Testis (tissue), 2 donors: ENCODE measurements at regions not wholly inside any gene's neighbourhood (a gene's known extent, or its start where the extent isn't known, plus 50 kb on each side); places are given as distances from the start of the nearest gene placed in this dataset.

Experiments
- POLR2A ChIP-seq: fragments of 450-650 bp; IDR thresholded peaks from one replicate; pipeline ENCODE4 v1.6.1; 2017; ENCODE audit warnings: antibody characterized with exemption, mild to moderate bottlenecking, moderate library complexity
- TF ChIP-seq, protein P1 (sequence below), 3 experiments: fragments of 450-650 bp in 2 of 3; fragments of 200-600 bp in 1 of 3; sonication (generic) in 1 of 3; IDR thresholded peaks; one replicate each; pipeline ENCODE4 v1.5.1; 2016 to 2019; ENCODE audit warnings: antibody characterized with exemption in 3 of 3, mild to moderate bottlenecking in 2 of 3, moderate library complexity in 1 of 3

DNA sequence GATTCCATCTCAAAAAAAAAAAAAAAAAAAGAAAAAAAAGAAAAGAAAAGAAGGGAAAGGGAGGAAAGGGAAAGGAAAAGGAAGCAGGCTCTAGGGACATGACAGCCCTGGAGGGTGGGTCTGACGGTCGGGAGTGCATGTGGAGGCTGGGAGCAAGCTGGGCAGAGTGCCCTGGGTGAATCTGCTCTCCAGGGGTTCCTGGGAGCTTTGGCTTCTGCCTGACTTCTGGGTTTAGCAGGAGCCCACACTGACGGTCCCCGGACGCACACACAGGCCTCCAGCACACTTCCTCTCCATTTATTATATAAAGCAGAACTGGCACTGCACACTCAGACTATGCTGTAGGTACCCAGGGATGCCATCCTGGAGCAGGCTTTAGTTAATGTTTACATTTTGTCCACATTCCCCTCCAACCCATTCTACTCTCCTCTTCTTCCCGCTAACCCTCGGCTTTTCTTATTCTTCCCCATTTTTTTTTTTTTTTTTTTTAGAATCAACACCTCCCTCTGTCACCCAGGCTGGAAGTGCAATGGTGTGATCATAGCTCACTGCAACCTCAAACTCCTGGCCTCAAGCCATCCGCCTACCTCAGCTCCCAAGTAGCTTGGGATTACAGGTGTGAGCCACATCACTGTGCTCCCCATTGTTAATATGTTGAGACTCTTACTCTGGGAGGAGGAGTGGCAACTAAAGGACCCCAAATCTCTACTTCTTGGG, 151.1 kb upstream of the SLC1A4 start:
- TF ChIP-seq, protein P1, sequence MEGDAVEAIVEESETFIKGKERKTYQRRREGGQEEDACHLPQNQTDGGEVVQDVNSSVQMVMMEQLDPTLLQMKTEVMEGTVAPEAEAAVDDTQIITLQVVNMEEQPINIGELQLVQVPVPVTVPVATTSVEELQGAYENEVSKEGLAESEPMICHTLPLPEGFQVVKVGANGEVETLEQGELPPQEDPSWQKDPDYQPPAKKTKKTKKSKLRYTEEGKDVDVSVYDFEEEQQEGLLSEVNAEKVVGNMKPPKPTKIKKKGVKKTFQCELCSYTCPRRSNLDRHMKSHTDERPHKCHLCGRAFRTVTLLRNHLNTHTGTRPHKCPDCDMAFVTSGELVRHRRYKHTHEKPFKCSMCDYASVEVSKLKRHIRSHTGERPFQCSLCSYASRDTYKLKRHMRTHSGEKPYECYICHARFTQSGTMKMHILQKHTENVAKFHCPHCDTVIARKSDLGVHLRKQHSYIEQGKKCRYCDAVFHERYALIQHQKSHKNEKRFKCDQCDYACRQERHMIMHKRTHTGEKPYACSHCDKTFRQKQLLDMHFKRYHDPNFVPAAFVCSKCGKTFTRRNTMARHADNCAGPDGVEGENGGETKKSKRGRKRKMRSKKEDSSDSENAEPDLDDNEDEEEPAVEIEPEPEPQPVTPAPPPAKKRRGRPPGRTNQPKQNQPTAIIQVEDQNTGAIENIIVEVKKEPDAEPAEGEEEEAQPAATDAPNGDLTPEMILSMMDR (IDR thresholded peaks at IDR 0.05) = no peak
- no peak for TF ChIP-seq POLR2A
